GM12891 (cell line): ENCODE measurements at regions not wholly inside any gene's neighbourhood (a gene's known extent, or its start where the extent isn't known, plus 50 kb on each side); places are given as distances from the start of the nearest gene placed in this dataset.

Experiments used
- DNase-seq: peaks from one replicate; pipeline ENCODE4 v3.0.0; 2011; ENCODE audit warnings: low spot score; ENCODE audit not compliant: insufficient read length
- FAIRE-seq: peaks from 2 replicates; lab custom pipeline; 2011; peaks lifted over from hg19 to GRCh38; lab: Jason Lieb, UNC
- PAX5 ChIP-seq: IDR thresholded peaks from 2 replicates; pipeline ENCODE4 v1.6.1; 2011; ENCODE audit warnings: low read length, moderate library complexity, mild to moderate bottlenecking; ENCODE audit not compliant: insufficient read depth, severe bottlenecking
- POLR2A ChIP-seq: IDR thresholded peaks from 2 replicates; pipeline ENCODE4 v1.6.1; 2011; ENCODE audit warnings: low read depth, low read length, control low read depth
- POLR2AphosphoS5 ChIP-seq: IDR thresholded peaks from 2 replicates; pipeline ENCODE4 v1.6.1; 2011; ENCODE audit warnings: low read depth, low read length, control low read depth
- POU2F2 ChIP-seq: IDR thresholded peaks from 2 replicates; pipeline ENCODE4 v1.6.1; 2011; ENCODE audit warnings: low read depth, mild to moderate bottlenecking, control low read depth, low read length, moderate library complexity
- SPI1 ChIP-seq: IDR thresholded peaks from 2 replicates; pipeline ENCODE4 v1.6.1; 2011; ENCODE audit warnings: low read depth, low read length, control low read depth
- TAF1 ChIP-seq: IDR thresholded peaks from 2 replicates; pipeline ENCODE4 v1.6.1; 2011; ENCODE audit warnings: low read depth, low read length, control low read depth

GRCh38 chr2:195470622-195471021, 186.4 kb upstream of the SLC39A10 start:
- DNase-seq (no peak), FAIRE-seq (no peak)
- TF ChIP-seq POLR2AphosphoS5 (no peak), TAF1 (no peak), POU2F2 (no peak), SPI1 (no peak), PAX5 (no peak), POLR2A (no peak)

GRCh38 chr2:195468771-195469170, 188.3 kb upstream of the SLC39A10 start:
- FAIRE-seq: no peak
- no peak for DNase-seq
- TF ChIP-seq SPI1: peak; percentile 20; the same call in 1 of the 2 replicates
- no peak for TF ChIP-seq POLR2A

GRCh38 chr2:195466427-195466826, 190.6 kb upstream of the SLC39A10 start:
- no peak for FAIRE-seq
- DNase-seq: no peak
- TF ChIP-seq POLR2AphosphoS5 (no peak), POLR2A (no peak), SPI1 (no peak), PAX5 (no peak), TAF1 (no peak), POU2F2 (no peak)

- no peak for TF ChIP-seq POLR2A
- TF ChIP-seq POU2F2: no peak
- no peak for TF ChIP-seq POLR2AphosphoS5
- TF ChIP-seq PAX5: no peak
- TF ChIP-seq TAF1: no peak
- no peak for TF ChIP-seq SPI1
- DNase-seq: no peak
- FAIRE-seq: no peak
Observed at GRCh38 chr2:195461010-195461409, 196.0 kb upstream of the SLC39A10 start.

- TF ChIP-seq POLR2A (no peak), POU2F2 (no peak), POLR2AphosphoS5 (no peak), TAF1 (no peak), PAX5 (no peak), SPI1 (no peak)
- no peak for FAIRE-seq
Observed at GRCh38 chr2:195458936-195459335, 198.1 kb upstream of the SLC39A10 start.

GRCh38 chr2:195457873-195458272, 199.2 kb upstream of the SLC39A10 start:
- DNase-seq (no peak), FAIRE-seq (no peak)
- TF ChIP-seq PAX5 (no peak), SPI1 (no peak), POLR2A (no peak), POLR2AphosphoS5 (no peak), TAF1 (no peak), POU2F2 (no peak)

More at GRCh38 chr2:195458936-195459335, 198.1 kb upstream of the SLC39A10 start:
- no peak for DNase-seq

GRCh38 chr2:195456771-195457170, 200.3 kb upstream of the SLC39A10 start:
- no peak for DNase-seq
- no peak for FAIRE-seq
- TF ChIP-seq POU2F2 (no peak), SPI1 (no peak), POLR2A (no peak), TAF1 (no peak), PAX5 (no peak), POLR2AphosphoS5 (no peak)

GRCh38 chr2:195451160-195451559, 205.9 kb upstream of the SLC39A10 start:
- DNase-seq (no peak), FAIRE-seq (no peak)
- TF ChIP-seq POLR2A (no peak), POLR2AphosphoS5 (no peak), SPI1 (no peak), PAX5 (no peak), POU2F2 (no peak), TAF1 (no peak)

GRCh38 chr2:195450552-195451113, 206.4 kb upstream of the SLC39A10 start:
- no peak for FAIRE-seq
- TF ChIP-seq POLR2A (no peak), PAX5 (no peak), POLR2AphosphoS5 (no peak), POU2F2 (no peak), TAF1 (no peak), SPI1 (no peak)
- DNase-seq: no peak

- no peak for DNase-seq
- no peak for FAIRE-seq
- no peak for TF ChIP-seq PAX5
- no peak for TF ChIP-seq POU2F2
- TF ChIP-seq POLR2AphosphoS5: no peak
- TF ChIP-seq POLR2A: no peak
- no peak for TF ChIP-seq TAF1
- no peak for TF ChIP-seq SPI1
Observed at GRCh38 chr2:195447323-195447975, 209.6 kb upstream of the SLC39A10 start.
